ENCODE measurements at regions not wholly inside any gene's neighbourhood (a gene's known extent, or its start where the extent isn't known, plus 50 kb on each side); places are given as distances from the start of the nearest gene placed in this dataset.
"Not testable (repeated sequence)": the region's sequence is repeated elsewhere in the genome, so short reads cannot be mapped to it uniquely, and the experiment has no call there.

- H4K20me1 ChIP-seq (ENCODE audit: insufficient read depth, low read length) = no peaks in the 10 kb centered on the region
- no peaks in the 10 kb centered on the region for H3K36me3 ChIP-seq (ENCODE audit: insufficient read depth, low read length)
- no peaks in the 10 kb centered on the region for H3K9me2 ChIP-seq (ENCODE audit: insufficient read depth, low read length)
- no peak overlapping the region for H3K27ac ChIP-seq (ENCODE audit: low read depth, low read length, poor library complexity, severe bottlenecking)
- H2AFZ ChIP-seq (ENCODE audit: low read length) = no peak overlapping the region
- H3K4me1 ChIP-seq (ENCODE audit: insufficient read depth, low read length, poor library complexity, severe bottlenecking) = no peaks in the 10 kb centered on the region
- TF ChIP-seq EZH2phosphoT487 (IDR thresholded peaks at IDR 0.05; ENCODE audit: borderline replicate concordance, low read depth, low read length) (no peak), CTCF (conservative IDR thresholded peaks at IDR 0.05; ENCODE audit: low read length) (no peak)
- no peaks in the 10 kb centered on the region for H3K79me2 ChIP-seq (ENCODE audit: insufficient read depth, low read depth, low read length)
- DNase-seq (ENCODE audit: low spot score) = no peak
- H3K4me3 ChIP-seq (ENCODE audit: low read depth, low read length, poor library complexity, severe bottlenecking) = no peak overlapping the region
- no peak overlapping the region for H3K4me2 ChIP-seq (ENCODE audit: low read length)
- BruUV-seq (replicated peaks) = no TSS peak
- H3K9me3 ChIP-seq (ENCODE audit: low read length) = no peaks in the 10 kb centered on the region
- ChIA-PET POLR2A (no interaction called here), CTCF (ENCODE audit: unreplicated experiment) (no interaction called here)
- intact Hi-C loops (cut with micrococcal nuclease; ENCODE audit: unreplicated experiment) = no loop called here
These were observed 82.5 kb upstream of the SERPINE2 start for GRCh38 chr2:224121406-224122067.

- H3K27ac ChIP-seq (ENCODE audit: low read depth, low read length, poor library complexity, severe bottlenecking) = no peak overlapping the region
- no peak for TF ChIP-seq CTCF (conservative IDR thresholded peaks at IDR 0.05; ENCODE audit: low read length)
- TF ChIP-seq EZH2phosphoT487 (IDR thresholded peaks at IDR 0.05; ENCODE audit: borderline replicate concordance, low read depth, low read length) = no peak
- H3K9me3 ChIP-seq (ENCODE audit: low read length) = no peaks in the 10 kb centered on the region
- no peaks in the 10 kb centered on the region for H3K79me2 ChIP-seq (ENCODE audit: insufficient read depth, low read depth, low read length)
- no peak overlapping the region for H2AFZ ChIP-seq (ENCODE audit: low read length)
- H4K20me1 ChIP-seq (ENCODE audit: insufficient read depth, low read length) = no peaks in the 10 kb centered on the region
- H3K4me1 ChIP-seq (ENCODE audit: insufficient read depth, low read length, poor library complexity, severe bottlenecking) = no peaks in the 10 kb centered on the region
- intact Hi-C loops (cut with micrococcal nuclease; ENCODE audit: unreplicated experiment) = no loop called here
- DNase-seq (ENCODE audit: low spot score) = no peak
- CTCF ChIA-PET (ENCODE audit: unreplicated experiment) = no interaction called here
- POLR2A ChIA-PET = no interaction called here
- no peaks in the 10 kb centered on the region for H3K36me3 ChIP-seq (ENCODE audit: insufficient read depth, low read length)
- BruUV-seq (replicated peaks) = no TSS peak
- no peaks in the 10 kb centered on the region for H3K9me2 ChIP-seq (ENCODE audit: insufficient read depth, low read length)
- no peak overlapping the region for H3K4me2 ChIP-seq (ENCODE audit: low read length)
- no peak overlapping the region for H3K4me3 ChIP-seq (ENCODE audit: low read depth, low read length, poor library complexity, severe bottlenecking)
These were observed 81.9 kb upstream of the SERPINE2 start for GRCh38 chr2:224120986-224121385.

- H3K9me2 ChIP-seq (ENCODE audit: insufficient read depth, low read length); CTCF ChIA-PET (ENCODE audit: unreplicated experiment); H3K4me1 ChIP-seq (ENCODE audit: insufficient read depth, low read length, poor library complexity, severe bottlenecking); DNase-seq (ENCODE audit: low spot score); intact Hi-C loops (cut with micrococcal nuclease; ENCODE audit: unreplicated experiment); H2AFZ ChIP-seq (ENCODE audit: low read length); BruUV-seq (replicated peaks); POLR2A ChIA-PET; H3K27ac ChIP-seq (ENCODE audit: low read depth, low read length, poor library complexity, severe bottlenecking); H3K4me2 ChIP-seq (ENCODE audit: low read length); H3K4me3 ChIP-seq (ENCODE audit: low read depth, low read length, poor library complexity, severe bottlenecking); H3K36me3 ChIP-seq (ENCODE audit: insufficient read depth, low read length); H4K20me1 ChIP-seq (ENCODE audit: insufficient read depth, low read length); H3K79me2 ChIP-seq (ENCODE audit: insufficient read depth, low read depth, low read length); H3K9me3 ChIP-seq (ENCODE audit: low read length): not testable (repeated sequence)
These were observed 80.8 kb upstream of the SERPINE2 start for GRCh38 chr2:224119846-224120245.

Data from OCI-LY7 (cell line).